K562 (cell line): ENCODE measurements at regions not wholly inside any gene's neighbourhood (a gene's known extent, or its start where the extent isn't known, plus 50 kb on each side); places are given as distances from the start of the nearest gene placed in this dataset.

Experiments used
- ATAC-seq: fragments of 200-7000 bp; cut with Tn5 transposase; 3 replicates; pipeline ENCODE4 v1.9.1; 2020; ENCODE audit warnings: moderate library complexity
- BruUV-seq: library from RNA; stranded (reverse); fragments of 400-500 nt; replicated peaks from 2 replicates; lab custom pipeline; 2021; lab: Mats Ljungman, UMichigan
- CTCF ChIA-PET: fragments of 300-600 bp; formaldehyde crosslinking; extraction: SDS; loops from one replicate; lab custom pipeline; 2021; ENCODE audit warnings: low intra/inter-chr PET ratio; lab: Yijun Ruan, JAX
- POLR2A ChIA-PET: fragments of 300-600, 350-650 bp; sonication (Branson Sonifier 250); formaldehyde crosslinking; extraction: SDS; loops from one replicate; lab custom pipeline; 2021; ENCODE audit warnings: antibody characterized with exemption, inconsistent platforms; lab: Yijun Ruan, JAX
- DNase-seq, 4 experiments: peaks; one replicate each; pipeline versions ENCODE4 v3.0.0 to v3.0.0-alpha.2; 2011 to 2018; ENCODE audit warnings: low spot score in 3 of 4, mixed read lengths in 3 of 4; ENCODE audit errors: extremely low read depth in 1 of 4
- FAIRE-seq: peaks from 2 replicates; lab custom pipeline; 2011; peaks lifted over from hg19 to GRCh38; lab: Jason Lieb, UNC
- H2AFZ ChIP-seq: 2 replicates; pipeline ENCODE4 v1.6.0; 2011; ENCODE audit warnings: low read depth, low read length, control low read depth, inconsistent platforms
- H3K27ac ChIP-seq: fragments of 200-600 bp; 3 replicates; pipeline ENCODE4 v1.8.0; 2011; ENCODE audit warnings: low read depth, mild to moderate bottlenecking, control low read depth, inconsistent platforms, low read length, moderate library complexity, mixed read lengths; ENCODE audit errors: extremely low read depth
- H3K27me3 ChIP-seq, 2 experiments: fragments of 300-600 bp in 1 of 2; 2 replicates in 1 of 2; 3 replicates in 1 of 2; pipeline versions ENCODE4 v1.6.0 to v1.8.0; 2011; ENCODE audit warnings: inconsistent platforms in 2 of 2, low read length in 2 of 2, mild to moderate bottlenecking in 1 of 2, mixed read lengths in 1 of 2, moderate library complexity in 1 of 2; ENCODE audit not compliant: control insufficient read depth in 2 of 2, insufficient read depth in 2 of 2
- H3K36me3 ChIP-seq: fragments of 300-600 bp; 3 replicates; pipeline ENCODE4 v1.8.0; 2011; ENCODE audit warnings: mild to moderate bottlenecking, low read length, inconsistent platforms; ENCODE audit not compliant: control insufficient read depth, insufficient read depth
- H3K4me1 ChIP-seq, 2 experiments: fragments of 200-600 bp in 1 of 2; replicated peaks in 1 of 2; 2 replicates in 1 of 2; 3 replicates in 1 of 2; pipeline versions ENCODE4 v1.5.1 to v1.8.0; 2011; ENCODE audit warnings: inconsistent platforms in 2 of 2, low read length in 2 of 2, mild to moderate bottlenecking in 1 of 2, mixed read lengths in 1 of 2, moderate library complexity in 1 of 2; ENCODE audit not compliant: control insufficient read depth in 2 of 2, insufficient read depth in 2 of 2
- H3K4me2 ChIP-seq: 2 replicates; pipeline ENCODE4 v1.6.1; 2011; ENCODE audit warnings: low read length, control low read depth, inconsistent platforms, mixed read lengths; ENCODE audit not compliant: insufficient read depth
- H3K4me3 ChIP-seq: fragments of 200-600 bp; sonication (generic), shearing (Covaris generic); 2 replicates; pipeline ENCODE4 v1.5.1; 2016; ENCODE audit warnings: control low read depth, inconsistent platforms
- H3K79me2 ChIP-seq: fragments of 200-600 bp; 3 replicates; pipeline ENCODE4 v1.8.0; 2011; ENCODE audit warnings: low read length, inconsistent platforms; ENCODE audit not compliant: control insufficient read depth, insufficient read depth
- H3K9ac ChIP-seq, 2 experiments: 2 replicates each; pipeline versions ENCODE4 v1.6.0 to v1.6.1; 2011; ENCODE audit warnings: low read depth in 2 of 2, low read length in 2 of 2, control low read depth in 1 of 2, inconsistent platforms in 1 of 2, mild to moderate bottlenecking in 1 of 2, mixed read lengths in 1 of 2; ENCODE audit not compliant: insufficient read depth in 1 of 2
- H3K9me1 ChIP-seq: one replicate; pipeline ENCODE4 v1.6.0; 2011; ENCODE audit warnings: inconsistent platforms, mild to moderate bottlenecking, low read length, moderate library complexity; ENCODE audit not compliant: control insufficient read depth, insufficient read depth
- H3K9me3 ChIP-seq: replicated peaks from 2 replicates; pipeline ENCODE4 v1.5.1; 2011; ENCODE audit warnings: low read depth, low read length, inconsistent platforms; ENCODE audit not compliant: control insufficient read depth, insufficient read depth
- H4K20me1 ChIP-seq: replicated peaks from 2 replicates; pipeline ENCODE4 v1.6.1; 2011; ENCODE audit warnings: low read length, inconsistent platforms, mixed read lengths; ENCODE audit not compliant: control insufficient read depth, insufficient read depth
- ARID2 ChIP-seq: fragments of 450-650 bp; IDR thresholded peaks from 2 replicates; pipeline ENCODE4 v1.6.1; 2017; ENCODE audit warnings: antibody characterized with exemption, mild to moderate bottlenecking
- ATF1 ChIP-seq, 2 experiments: fragments of 450-650 bp in 1 of 2; IDR thresholded peaks; 2 replicates each; pipeline ENCODE4 v1.6.1; 2016; ENCODE audit warnings: missing compliant biosample characterization in 1 of 2, missing genetic modification characterization in 1 of 2
- ATF7 ChIP-seq: fragments of 450-650 bp; IDR thresholded peaks from 2 replicates; pipeline ENCODE4 v1.7.1; 2014; ENCODE audit warnings: mild to moderate bottlenecking, moderate library complexity
- HLTF ChIP-seq: fragments of 450-650 bp; IDR thresholded peaks from 2 replicates; pipeline ENCODE4 v1.6.1; 2016
- KAT8 ChIP-seq: fragments of 450-650 bp; IDR thresholded peaks from 2 replicates; pipeline ENCODE4 v1.6.1; 2016; ENCODE audit warnings: low read depth, mild to moderate bottlenecking
- KLF16 ChIP-seq: IDR thresholded peaks from 2 replicates; pipeline ENCODE4 v1.6.1; 2016; ENCODE audit warnings: antibody characterized with exemption
- NFATC3 ChIP-seq: fragments of 450-650 bp; IDR thresholded peaks from 2 replicates; pipeline ENCODE4 v1.6.1; 2017; ENCODE audit warnings: mild to moderate bottlenecking
- POLR2G ChIP-seq: fragments of 200-400 bp; formaldehyde crosslinking; IDR thresholded peaks from 2 replicates; pipeline ENCODE4 v1.6.1; 2017; ENCODE audit warnings: low read depth, mild to moderate bottlenecking, antibody characterized with exemption, low read length, moderate library complexity
- PREB ChIP-seq: sonication (generic); formaldehyde crosslinking; IDR thresholded peaks from 2 replicates; pipeline ENCODE4 v1.8.1; 2023; ENCODE audit warnings: mild to moderate bottlenecking, missing genetic modification reagents
- RBM17 ChIP-seq: fragments of 200-400 bp; formaldehyde crosslinking; IDR thresholded peaks from 2 replicates; pipeline ENCODE4 v1.6.1; 2017; ENCODE audit warnings: low read depth, mild to moderate bottlenecking, low read length, borderline replicate concordance
- RFX1 ChIP-seq: fragments of 450-650 bp; IDR thresholded peaks from 2 replicates; pipeline ENCODE4 v1.6.1; 2016; ENCODE audit warnings: mild to moderate bottlenecking, moderate library complexity
- TAF1 ChIP-seq: IDR thresholded peaks from 2 replicates; pipeline ENCODE4 v1.6.1; 2011; ENCODE audit warnings: mild to moderate bottlenecking, low read length, moderate library complexity; ENCODE audit not compliant: insufficient read depth, control insufficient read depth, severe bottlenecking; ENCODE audit errors: extremely low read depth
- THRAP3 ChIP-seq: fragments of 450-650 bp; IDR thresholded peaks from 2 replicates; pipeline ENCODE4 v1.6.1; 2016; ENCODE audit warnings: mild to moderate bottlenecking, inconsistent platforms, borderline replicate concordance
- ZKSCAN8 ChIP-seq: fragments of 200-800 bp; sonication (Bioruptor generic); IDR thresholded peaks from 2 replicates; pipeline ENCODE4 v1.6.1; 2016; ENCODE audit warnings: missing genetic modification characterization, missing compliant biosample characterization
- ZNF639 ChIP-seq, 2 experiments: fragments of 200-800 bp in 1 of 2; sonication (Bioruptor generic) in 1 of 2; sonication (generic) in 1 of 2; formaldehyde crosslinking in 1 of 2; IDR thresholded peaks in 1 of 2; conservative IDR thresholded peaks in 1 of 2; 2 replicates each; pipeline versions ENCODE4 v1.5.0 to v1.6.1; 2016 to 2020; ENCODE audit warnings: missing compliant biosample characterization in 1 of 2, missing genetic modification characterization in 1 of 2, missing genetic modification reagents in 1 of 2
- WGBS: fragments of 100-300 bp; shearing (Covaris generic); methylation state at CpG from one replicate; pipeline ENCODE4 v1.1.6; 2016; ENCODE audit warnings: low coverage, mixed read lengths; ENCODE audit not compliant: insufficient coverage; ENCODE audit errors: missing lambda C conversion rate; 5-methylcytosine and 5-hydroxymethylcytosine counted together
- in situ Hi-C: fragments of 300-500 bp; cut with MboI; formaldehyde crosslinking; loops from 4 replicates; pipeline ENCODE4 v1.15.0; 2018; ENCODE audit warnings: inconsistent platforms, mixed read lengths
- intact Hi-C: fragments of 100-400 bp; cut with micrococcal nuclease; formaldehyde crosslinking; loops from 2 replicates; pipeline ENCODE4 v1.14.2; 2022

GRCh38 chr7:17660116-17660515, 280.2 kb downstream of the SNX13 start:
- Histone ChIP-seq H3K27me3 (peaks cover 0 to 6% of the 10 kb centered on the region in 2 experiments; a peak in 1 of 5 replicates), H3K27ac (no peak overlapping the region), H4K20me1 (no peaks in the 10 kb centered on the region), H3K9ac (no peak overlapping the region), H3K36me3 (no peaks in the 10 kb centered on the region), H3K9me1 (no peaks in the 10 kb centered on the region), H3K4me1 (no peaks in the 10 kb centered on the region), H3K9me3 (no peaks in the 10 kb centered on the region), H2AFZ (no peak overlapping the region), H3K4me3 (no peak overlapping the region), H3K4me2 (no peak overlapping the region), H3K79me2 (no peaks in the 10 kb centered on the region)
- BruUV-seq: no TSS peak
- in situ Hi-C loops: no loop called here
- no peak for FAIRE-seq
- intact Hi-C loops: no loop called here
- no peak for ATAC-seq
- ChIA-PET CTCF (no interaction called here), POLR2A (interaction anchor here (0.7 kb wide), 1 partner anchor 111 kb away, joined by 3 read pairs; no protein-coding TSS in a partner anchor)
- 0% methylated on average over 1 of the region's 1 CpG for WGBS
- DNase-seq: no peak
- TF ChIP-seq ATF7 (no peak), ATF1 (CRISPR knock-in tag; IDR thresholded peaks at IDR 0.05) (no peak), ATF1 (tag; IDR thresholded peaks at IDR 0.05) (no peak), ZKSCAN8 (CRISPR knock-in tag) (no peak), NFATC3 (no peak), TAF1 (no peak), POLR2G (no peak), PREB (CRISPR knock-in tag) (no peak), HLTF (no peak), ARID2 (no peak), RFX1 (no peak), KAT8 (no peak), KLF16 (no peak), THRAP3 (no peak), RBM17 (no peak), ZNF639 (CRISPR knock-in tag; conservative IDR thresholded peaks at IDR 0.05 in 1 of 2, IDR thresholded peaks at IDR 0.05 in 1 of 2) (no peak)
